Esophagus squamous epithelium (tissue), 4 donors: ENCODE measurements at regions not wholly inside any gene's neighbourhood (a gene's known extent, or its start where the extent isn't known, plus 50 kb on each side); places are given as distances from the start of the nearest gene placed in this dataset.

ENCODE experiments used
- POLR2A ChIP-seq, 4 donors: fragments of 450-650 bp; IDR thresholded peaks; one replicate each; pipeline ENCODE4 v1.6.1; 2017; ENCODE audit warnings: antibody characterized with exemption in 4 of 4, mild to moderate bottlenecking in 4 of 4, moderate library complexity in 3 of 4
- TF ChIP-seq, protein P1 (sequence below), 6 experiments: fragments of 450-650 bp in 4 of 6; fragments of 200-600 bp in 2 of 6; sonication (generic) in 2 of 6; IDR thresholded peaks; one replicate each; pipeline ENCODE4 v1.5.1; 2016 to 2019; ENCODE audit warnings: antibody characterized with exemption in 6 of 6, mild to moderate bottlenecking in 4 of 6, moderate library complexity in 4 of 6

DNA sequence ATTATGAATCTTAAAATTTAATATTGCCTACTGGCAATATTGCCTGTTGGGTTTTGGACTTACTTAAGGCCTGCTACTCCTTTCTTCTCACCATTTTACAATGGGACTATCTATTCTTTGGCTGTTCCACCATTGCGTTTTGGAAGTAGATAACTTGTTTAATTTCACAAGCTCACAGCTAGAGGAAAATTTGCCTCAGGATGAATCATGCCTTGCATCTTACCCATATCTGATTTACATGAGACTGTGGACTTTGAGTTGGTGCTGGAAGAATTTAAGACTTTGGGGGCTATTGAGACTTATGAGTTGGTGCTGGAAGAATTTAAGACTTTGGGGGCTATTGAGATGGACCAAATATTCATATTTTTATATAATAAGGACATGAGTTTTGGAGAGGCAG is 662.6 kb downstream of the METTL15 start:
- TF ChIP-seq POLR2A (IDR thresholded peaks at IDR 0.05) = no peak
- TF ChIP-seq, protein P1, sequence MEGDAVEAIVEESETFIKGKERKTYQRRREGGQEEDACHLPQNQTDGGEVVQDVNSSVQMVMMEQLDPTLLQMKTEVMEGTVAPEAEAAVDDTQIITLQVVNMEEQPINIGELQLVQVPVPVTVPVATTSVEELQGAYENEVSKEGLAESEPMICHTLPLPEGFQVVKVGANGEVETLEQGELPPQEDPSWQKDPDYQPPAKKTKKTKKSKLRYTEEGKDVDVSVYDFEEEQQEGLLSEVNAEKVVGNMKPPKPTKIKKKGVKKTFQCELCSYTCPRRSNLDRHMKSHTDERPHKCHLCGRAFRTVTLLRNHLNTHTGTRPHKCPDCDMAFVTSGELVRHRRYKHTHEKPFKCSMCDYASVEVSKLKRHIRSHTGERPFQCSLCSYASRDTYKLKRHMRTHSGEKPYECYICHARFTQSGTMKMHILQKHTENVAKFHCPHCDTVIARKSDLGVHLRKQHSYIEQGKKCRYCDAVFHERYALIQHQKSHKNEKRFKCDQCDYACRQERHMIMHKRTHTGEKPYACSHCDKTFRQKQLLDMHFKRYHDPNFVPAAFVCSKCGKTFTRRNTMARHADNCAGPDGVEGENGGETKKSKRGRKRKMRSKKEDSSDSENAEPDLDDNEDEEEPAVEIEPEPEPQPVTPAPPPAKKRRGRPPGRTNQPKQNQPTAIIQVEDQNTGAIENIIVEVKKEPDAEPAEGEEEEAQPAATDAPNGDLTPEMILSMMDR (IDR thresholded peaks at IDR 0.05) = no peak
